ENCODE measurements at regions not wholly inside any gene's neighbourhood (a gene's known extent, or its start where the extent isn't known, plus 50 kb on each side); places are given as distances from the start of the nearest gene placed in this dataset.

GRCh38 chr6:21331235-21331634 is 262.3 kb upstream of the SOX4 start (continued):
- TF ChIP-seq SP1 (IDR thresholded peaks at IDR 0.05; ENCODE audit: low read depth) (no peak), EGR1 (IDR thresholded peaks at IDR 0.05; ENCODE audit: low read depth) (no peak), SRF (IDR thresholded peaks at IDR 0.05; ENCODE audit: low read depth) (no peak)

GRCh38 chr6:21332077-21332476 is 261.5 kb upstream of the SOX4 start:
- ChIA-PET CTCF (no interaction called here), POLR2A (no interaction called here), RAD21 (ENCODE audit: low non-redundant PET in 1 of 2, low total read pairs in 2 of 2, uncharacterized antibody in 2 of 2, unreplicated experiment in 2 of 2) (no interaction called here)
- no peaks in the 10 kb centered on the region for H4K20me1 ChIP-seq (ENCODE audit: insufficient read depth)
- peak; percentile 28; the same call in 1 of the 2 replicates for TF ChIP-seq RAD21 (IDR thresholded peaks at IDR 0.05; ENCODE audit: low read depth)
- no peak for TF ChIP-seq POLR2A (IDR thresholded peaks at IDR 0.05; ENCODE audit: borderline replicate concordance, extremely low read depth, insufficient read depth, insufficient read length)
- DNase-seq (ENCODE audit: low read depth, low spot score) (no peak), ATAC-seq (no peak)
- no peak overlapping the region for H3K9ac ChIP-seq (ENCODE audit: low read length)
- H3K36me3 ChIP-seq (ENCODE audit: control insufficient read depth in 1 of 2, insufficient read depth in 2 of 2, low read length in 2 of 2), result no peaks in the 10 kb centered on the region
- no peak overlapping the region for H3K4me3 ChIP-seq (replicated peaks in 1 of 2; ENCODE audit: low read depth in 1 of 2, low read length in 2 of 2)
- no peaks in the 10 kb centered on the region for H3K9me3 ChIP-seq (ENCODE audit: control insufficient read depth in 1 of 2, insufficient read depth in 1 of 2, low read depth in 1 of 2, low read length in 2 of 2)
- no peaks in the 10 kb centered on the region for H3K79me2 ChIP-seq (ENCODE audit: insufficient read depth, low read length)
- intact Hi-C loops (cut with micrococcal nuclease), result no loop called here
- BruUV-seq (replicated peaks), result no TSS peak
- H3K27me3 ChIP-seq (ENCODE audit: insufficient read depth, low read length), result no peaks in the 10 kb centered on the region
- H3K4me1 ChIP-seq (ENCODE audit: control insufficient read depth in 1 of 2, insufficient read depth in 2 of 2, low read length in 2 of 2), result no peaks in the 10 kb centered on the region
- no peak overlapping the region for H3K4me2 ChIP-seq (ENCODE audit: low read length)
- no peaks in the 10 kb centered on the region for H3K9me2 ChIP-seq (ENCODE audit: insufficient read depth)
- no peak overlapping the region for H3K27ac ChIP-seq (ENCODE audit: low read depth, low read length)
- H2AFZ ChIP-seq (ENCODE audit: low read depth, low read length, poor library complexity, severe bottlenecking), result no peak overlapping the region

- DNase-seq (ENCODE audit: low read depth, low spot score), result no peak
- no TSS peak for BruUV-seq (replicated peaks)
- Histone ChIP-seq H3K27me3 (ENCODE audit: insufficient read depth, low read length) (no peaks in the 10 kb centered on the region), H2AFZ (ENCODE audit: low read depth, low read length, poor library complexity, severe bottlenecking) (no peak overlapping the region), H3K4me1 (ENCODE audit: control insufficient read depth in 1 of 2, insufficient read depth in 2 of 2, low read length in 2 of 2) (no peaks in the 10 kb centered on the region), H3K4me2 (ENCODE audit: low read length) (no peak overlapping the region), H4K20me1 (ENCODE audit: insufficient read depth) (no peaks in the 10 kb centered on the region), H3K79me2 (ENCODE audit: insufficient read depth, low read length) (no peaks in the 10 kb centered on the region), H3K9ac (ENCODE audit: low read length) (no peak overlapping the region), H3K9me3 (ENCODE audit: control insufficient read depth in 1 of 2, insufficient read depth in 1 of 2, low read depth in 1 of 2, low read length in 2 of 2) (no peaks in the 10 kb centered on the region), H3K36me3 (ENCODE audit: control insufficient read depth in 1 of 2, insufficient read depth in 2 of 2, low read length in 2 of 2) (no peaks in the 10 kb centered on the region), H3K27ac (ENCODE audit: low read depth, low read length) (no peak overlapping the region), H3K9me2 (ENCODE audit: insufficient read depth) (no peaks in the 10 kb centered on the region), H3K4me3 (replicated peaks in 1 of 2; ENCODE audit: low read depth in 1 of 2, low read length in 2 of 2) (no peak overlapping the region)
- POLR2A ChIA-PET, result no interaction called here
- intact Hi-C loops (cut with micrococcal nuclease), result no loop called here
- no peak for ATAC-seq
- CTCF ChIA-PET, result no interaction called here
- RAD21 ChIA-PET (ENCODE audit: low non-redundant PET in 1 of 2, low total read pairs in 2 of 2, uncharacterized antibody in 2 of 2, unreplicated experiment in 2 of 2), result no interaction called here
- TF ChIP-seq YY1 (IDR thresholded peaks at IDR 0.05; ENCODE audit: extremely low read depth, insufficient replicate concordance, low read depth, low read length) (no peak), SRF (IDR thresholded peaks at IDR 0.05; ENCODE audit: low read depth) (no peak), ELF1 (IDR thresholded peaks at IDR 0.05; ENCODE audit: borderline replicate concordance, low read depth) (no peak), SP1 (IDR thresholded peaks at IDR 0.05; ENCODE audit: low read depth) (no peak), EZH2phosphoT487 (IDR thresholded peaks at IDR 0.05; ENCODE audit: borderline replicate concordance) (no peak), EZH2 (IDR thresholded peaks at IDR 0.05) (no peak), FOSL1 (IDR thresholded peaks at IDR 0.05; ENCODE audit: low read depth) (no peak), TCF7L2 (IDR thresholded peaks at IDR 0.05; ENCODE audit: borderline replicate concordance, extremely low read depth, insufficient read depth, insufficient read length) (no peak), CBX3 (IDR thresholded peaks at IDR 0.05; ENCODE audit: low read depth) (no peak), REST (IDR thresholded peaks at IDR 0.05; ENCODE audit: low read depth) (no peak), EGR1 (IDR thresholded peaks at IDR 0.05; ENCODE audit: low read depth) (no peak), SIN3A (IDR thresholded peaks at IDR 0.05; ENCODE audit: low read depth) (no peak)
- TF ChIP-seq, protein P1, sequence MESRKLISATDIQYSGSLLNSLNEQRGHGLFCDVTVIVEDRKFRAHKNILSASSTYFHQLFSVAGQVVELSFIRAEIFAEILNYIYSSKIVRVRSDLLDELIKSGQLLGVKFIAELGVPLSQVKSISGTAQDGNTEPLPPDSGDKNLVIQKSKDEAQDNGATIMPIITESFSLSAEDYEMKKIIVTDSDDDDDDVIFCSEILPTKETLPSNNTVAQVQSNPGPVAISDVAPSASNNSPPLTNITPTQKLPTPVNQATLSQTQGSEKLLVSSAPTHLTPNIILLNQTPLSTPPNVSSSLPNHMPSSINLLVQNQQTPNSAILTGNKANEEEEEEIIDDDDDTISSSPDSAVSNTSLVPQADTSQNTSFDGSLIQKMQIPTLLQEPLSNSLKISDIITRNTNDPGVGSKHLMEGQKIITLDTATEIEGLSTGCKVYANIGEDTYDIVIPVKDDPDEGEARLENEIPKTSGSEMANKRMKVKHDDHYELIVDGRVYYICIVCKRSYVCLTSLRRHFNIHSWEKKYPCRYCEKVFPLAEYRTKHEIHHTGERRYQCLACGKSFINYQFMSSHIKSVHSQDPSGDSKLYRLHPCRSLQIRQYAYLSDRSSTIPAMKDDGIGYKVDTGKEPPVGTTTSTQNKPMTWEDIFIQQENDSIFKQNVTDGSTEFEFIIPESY (IDR thresholded peaks at IDR 0.05; ENCODE audit: extremely low read depth, insufficient replicate concordance, low read length), result no peak
These were observed 260.9 kb upstream of the SOX4 start for GRCh38 chr6:21332660-21333059.

Measured in HCT116 (cell line).